ENCODE measurements at regions not wholly inside any gene's neighbourhood (a gene's known extent, or its start where the extent isn't known, plus 50 kb on each side); places are given as distances from the start of the nearest gene placed in this dataset.

DNA sequence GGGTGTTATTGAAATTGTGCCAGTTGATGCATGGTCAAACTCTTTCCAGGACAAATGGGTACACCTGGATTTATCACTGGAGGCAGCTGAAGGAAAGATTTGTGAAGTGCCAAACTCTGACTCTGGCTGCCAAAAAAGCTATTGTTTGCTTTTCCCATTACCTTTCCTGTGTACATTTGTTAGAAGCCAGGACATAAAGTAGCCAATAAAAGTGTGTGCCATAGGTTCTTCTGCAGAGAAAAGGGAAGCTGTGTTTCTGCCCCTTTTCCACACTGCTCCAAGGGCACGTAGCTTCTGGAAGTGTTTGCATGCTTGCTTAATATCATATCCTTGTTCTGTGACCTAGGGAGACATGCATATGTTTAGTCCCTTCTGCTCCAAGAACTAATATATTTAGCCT lies 1114.4 kb downstream of the SLC16A7 start:
- H2BK120ac ChIP-seq (replicated peaks; ENCODE audit: low read depth, low read length) = no peak overlapping the region
- no peaks in the 10 kb centered on the region for H3K27me3 ChIP-seq (replicated peaks in 1 of 4; ENCODE audit: control insufficient read depth in 3 of 4, extremely low read depth in 1 of 4, insufficient read depth in 3 of 4, low read length in 3 of 4)
- DNase-seq (ENCODE audit: low read depth in 1 of 2, low spot score in 2 of 2) = no peak
- H2AFZ ChIP-seq (ENCODE audit: low read length) = no peak overlapping the region
- no peak overlapping the region for H3K4ac ChIP-seq (replicated peaks; ENCODE audit: insufficient read length, low read depth, low read length)
- H3K9me3 ChIP-seq (ENCODE audit: insufficient read depth in 2 of 2, low read depth in 1 of 2, low read length in 1 of 2) = no peaks in the 10 kb centered on the region
- H3K23me2 ChIP-seq (ENCODE audit: low read depth, low read length) = no peaks in the 10 kb centered on the region
- H2BK20ac ChIP-seq (ENCODE audit: low read length) = no peak overlapping the region
- no peak overlapping the region for H3K27ac ChIP-seq (ENCODE audit: low read depth, low read length)
- H3K18ac ChIP-seq (ENCODE audit: extremely low read depth, low read length) = no peak overlapping the region
- H2BK12ac ChIP-seq (ENCODE audit: low read depth, low read length) = no peak overlapping the region
- no peak overlapping the region for H3K9ac ChIP-seq (replicated peaks in 1 of 4; ENCODE audit: extremely low read depth in 1 of 4, low read depth in 3 of 4, low read length in 3 of 4)
- ChIA-PET CTCF (ENCODE audit: partially characterized antibody) (no interaction called here), POLR2A (ENCODE audit: partially characterized antibody) (no interaction called here)
- no peaks in the 10 kb centered on the region for H3K79me2 ChIP-seq (ENCODE audit: control insufficient read depth in 1 of 2, insufficient read depth in 2 of 2, low read length in 2 of 2)
- H3K79me1 ChIP-seq (ENCODE audit: low read depth, low read length) = no peaks in the 10 kb centered on the region
- H3K4me3 ChIP-seq (ENCODE audit: extremely low read depth in 1 of 4, insufficient read depth in 2 of 4, low read depth in 3 of 4, low read length in 4 of 4) = no peak overlapping the region
- FAIRE-seq = no peak
- H4K91ac ChIP-seq (replicated peaks; ENCODE audit: insufficient read length, low read length) = no peak overlapping the region
- no peak overlapping the region for H3K56ac ChIP-seq (replicated peaks; ENCODE audit: insufficient read length, low read depth, low read length)
- H2BK5ac ChIP-seq (ENCODE audit: low read depth, low read length) = no peak overlapping the region
- H4K20me1 ChIP-seq (replicated peaks in 1 of 2; ENCODE audit: control insufficient read depth in 1 of 2, insufficient read depth in 2 of 2, low read length in 2 of 2) = no peaks in the 10 kb centered on the region
- no peak overlapping the region for H3K23ac ChIP-seq (ENCODE audit: insufficient read length)
- H4K5ac ChIP-seq (ENCODE audit: insufficient read length, low read depth, low read length) = no peak overlapping the region
- H3K4me2 ChIP-seq (ENCODE audit: insufficient read depth in 1 of 2, low read depth in 2 of 2, low read length in 2 of 2) = no peak overlapping the region
- no peak overlapping the region for H4K8ac ChIP-seq (ENCODE audit: extremely low read depth, insufficient read depth, low read length)
- no peak overlapping the region for H2AK5ac ChIP-seq (ENCODE audit: low read depth, low read length)
- WGBS, 2 experiments (ENCODE audit: extremely low coverage in 1 of 2, insufficient coverage in 1 of 2, insufficient read length in 1 of 2, insufficient replicate concordance in 2 of 2, low coverage in 1 of 2, low lambda C conversion rate in 2 of 2, missing lambda C conversion rate in 1 of 2) = 100% methylated on average over 1 of the region's 1 CpG; no CpG with 5 or more reads in 1 of the 2 experiments
- TF ChIP-seq CTBP2 (IDR thresholded peaks at IDR 0.05; ENCODE audit: borderline replicate concordance, insufficient read depth, insufficient read length, low read length) (no peak), GABPA (IDR thresholded peaks at IDR 0.05; ENCODE audit: borderline replicate concordance, insufficient read depth, low read length) (no peak), SP2 (IDR thresholded peaks at IDR 0.05; ENCODE audit: low read length) (no peak), JUND (IDR thresholded peaks at IDR 0.05; ENCODE audit: low read length) (no peak), SRF (IDR thresholded peaks at IDR 0.05; ENCODE audit: low read depth, low read length) (no peak), CREB1 (IDR thresholded peaks at IDR 0.05) (no peak), POLR2AphosphoS5 (IDR thresholded peaks at IDR 0.05; ENCODE audit: low read depth, low read length) (no peak), CBX5 (IDR thresholded peaks at IDR 0.05; ENCODE audit: low read depth, low read length) (no peak)
- TF ChIP-seq, protein P1, sequence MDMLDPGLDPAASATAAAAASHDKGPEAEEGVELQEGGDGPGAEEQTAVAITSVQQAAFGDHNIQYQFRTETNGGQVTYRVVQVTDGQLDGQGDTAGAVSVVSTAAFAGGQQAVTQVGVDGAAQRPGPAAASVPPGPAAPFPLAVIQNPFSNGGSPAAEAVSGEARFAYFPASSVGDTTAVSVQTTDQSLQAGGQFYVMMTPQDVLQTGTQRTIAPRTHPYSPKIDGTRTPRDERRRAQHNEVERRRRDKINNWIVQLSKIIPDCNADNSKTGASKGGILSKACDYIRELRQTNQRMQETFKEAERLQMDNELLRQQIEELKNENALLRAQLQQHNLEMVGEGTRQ (IDR thresholded peaks at IDR 0.05; ENCODE audit: low read length) = no peak
- H3K4me1 ChIP-seq (replicated peaks in 1 of 4; ENCODE audit: control insufficient read depth in 3 of 4, insufficient read depth in 4 of 4, low read length in 3 of 4) = no peaks in the 10 kb centered on the region
- H3K14ac ChIP-seq (ENCODE audit: insufficient read length) = no peak overlapping the region
- no peaks in the 10 kb centered on the region for H3K36me3 ChIP-seq (ENCODE audit: control insufficient read depth in 2 of 4, insufficient read depth in 4 of 4, low read length in 3 of 4)
- no peak overlapping the region for H2BK15ac ChIP-seq (ENCODE audit: low read length)
